ENCODE measurements at regions not wholly inside any gene's neighbourhood (a gene's known extent, or its start where the extent isn't known, plus 50 kb on each side); places are given as distances from the start of the nearest gene placed in this dataset.

DNA sequence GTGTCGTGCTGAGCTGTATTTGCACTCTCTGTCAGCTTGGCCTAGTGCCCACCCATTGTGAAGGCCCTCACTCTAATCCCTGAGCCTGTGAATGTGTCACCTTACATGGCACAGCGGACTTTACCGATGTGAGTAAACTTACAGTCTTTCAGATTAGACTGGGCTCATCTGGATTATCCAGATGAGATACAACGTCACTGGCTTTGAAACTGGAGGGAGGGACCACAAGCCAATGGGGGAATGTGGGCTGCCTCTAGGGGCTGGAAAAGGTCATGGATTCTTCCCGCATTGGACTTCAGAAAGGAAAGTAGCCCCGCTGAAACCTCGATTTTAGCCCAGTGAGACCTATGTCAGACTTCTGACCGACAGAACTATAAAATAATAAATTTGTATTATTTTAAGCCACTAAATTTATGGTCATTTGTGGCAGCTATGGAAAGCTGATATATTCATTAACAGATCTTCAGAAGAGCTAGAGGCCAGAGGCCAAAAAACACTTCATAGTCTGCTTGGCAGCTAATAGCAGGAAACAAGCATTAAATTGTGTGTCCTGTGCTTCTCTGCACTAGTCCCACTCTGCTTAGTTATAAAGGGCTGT is 139.0 kb upstream of the GAS1 start:
- TF ChIP-seq, protein P1, sequence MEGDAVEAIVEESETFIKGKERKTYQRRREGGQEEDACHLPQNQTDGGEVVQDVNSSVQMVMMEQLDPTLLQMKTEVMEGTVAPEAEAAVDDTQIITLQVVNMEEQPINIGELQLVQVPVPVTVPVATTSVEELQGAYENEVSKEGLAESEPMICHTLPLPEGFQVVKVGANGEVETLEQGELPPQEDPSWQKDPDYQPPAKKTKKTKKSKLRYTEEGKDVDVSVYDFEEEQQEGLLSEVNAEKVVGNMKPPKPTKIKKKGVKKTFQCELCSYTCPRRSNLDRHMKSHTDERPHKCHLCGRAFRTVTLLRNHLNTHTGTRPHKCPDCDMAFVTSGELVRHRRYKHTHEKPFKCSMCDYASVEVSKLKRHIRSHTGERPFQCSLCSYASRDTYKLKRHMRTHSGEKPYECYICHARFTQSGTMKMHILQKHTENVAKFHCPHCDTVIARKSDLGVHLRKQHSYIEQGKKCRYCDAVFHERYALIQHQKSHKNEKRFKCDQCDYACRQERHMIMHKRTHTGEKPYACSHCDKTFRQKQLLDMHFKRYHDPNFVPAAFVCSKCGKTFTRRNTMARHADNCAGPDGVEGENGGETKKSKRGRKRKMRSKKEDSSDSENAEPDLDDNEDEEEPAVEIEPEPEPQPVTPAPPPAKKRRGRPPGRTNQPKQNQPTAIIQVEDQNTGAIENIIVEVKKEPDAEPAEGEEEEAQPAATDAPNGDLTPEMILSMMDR (conservative IDR thresholded peaks at IDR 0.05), result no peak
- no peak for TF ChIP-seq EZH2 (IDR thresholded peaks at IDR 0.05; ENCODE audit: low read depth)
